ENCODE measurements at regions not wholly inside any gene's neighbourhood (a gene's known extent, or its start where the extent isn't known, plus 50 kb on each side); places are given as distances from the start of the nearest gene placed in this dataset.

GRCh38 chr1:185574139-185574875 is 159.9 kb upstream of the HMCN1 start:
- no peak for DNase-seq

- no peak for DNase-seq
Observed at GRCh38 chr1:185573677-185574076, 160.5 kb upstream of the HMCN1 start.

GRCh38 chr1:185573162-185573561 is 161.0 kb upstream of the HMCN1 start:
- DNase-seq = no peak

GRCh38 chr1:185570962-185571361 is 163.2 kb upstream of the HMCN1 start:
- DNase-seq = no peak

GRCh38 chr1:185568155-185569123 is 165.8 kb upstream of the HMCN1 start:
- no peak for DNase-seq

GRCh38 chr1:185567440-185567839 is 166.8 kb upstream of the HMCN1 start:
- no peak for DNase-seq

GRCh38 chr1:185566995-185567394 is 167.2 kb upstream of the HMCN1 start:
- peak; percentile 38 for DNase-seq

GRCh38 chr1:185565302-185565701 is 168.9 kb upstream of the HMCN1 start:
- DNase-seq = no peak

- DNase-seq = no peak
Observed at GRCh38 chr1:185564816-185565215, 169.4 kb upstream of the HMCN1 start.

GRCh38 chr1:185562461-185563359 is 171.5 kb upstream of the HMCN1 start:
- DNase-seq = no peak

GRCh38 chr1:185561629-185562028 is 172.6 kb upstream of the HMCN1 start:
- no peak for DNase-seq

GRCh38 chr1:185560760-185561159 is 173.4 kb upstream of the HMCN1 start:
- DNase-seq = no peak

- peak; percentile 29 for DNase-seq
Observed at GRCh38 chr1:185559684-185560331, 174.4 kb upstream of the HMCN1 start.

GRCh38 chr1:185559151-185559550 is 175.0 kb upstream of the HMCN1 start:
- DNase-seq = no peak

GRCh38 chr1:185556561-185556960 is 177.6 kb upstream of the HMCN1 start:
- DNase-seq = no peak

GRCh38 chr1:185555743-185556142 is 178.4 kb upstream of the HMCN1 start:
- DNase-seq = no peak

GRCh38 chr1:185551008-185551407 is 183.2 kb upstream of the HMCN1 start:
- no peak for DNase-seq

GRCh38 chr1:185549906-185550305 is 184.3 kb upstream of the HMCN1 start:
- DNase-seq = no peak

- DNase-seq = no peak
Observed at GRCh38 chr1:185546029-185546428, 188.2 kb upstream of the HMCN1 start.

- DNase-seq = no peak
Observed at GRCh38 chr1:185541871-185542301, 192.3 kb upstream of the HMCN1 start.

- no peak for DNase-seq
Observed at GRCh38 chr1:185540295-185540694, 193.9 kb upstream of the HMCN1 start.

- no peak for DNase-seq
Observed at GRCh38 chr1:185539277-185539943, 194.8 kb upstream of the HMCN1 start.
